ENCODE measurements at regions not wholly inside any gene's neighbourhood (a gene's known extent, or its start where the extent isn't known, plus 50 kb on each side); places are given as distances from the start of the nearest gene placed in this dataset.

DNA sequence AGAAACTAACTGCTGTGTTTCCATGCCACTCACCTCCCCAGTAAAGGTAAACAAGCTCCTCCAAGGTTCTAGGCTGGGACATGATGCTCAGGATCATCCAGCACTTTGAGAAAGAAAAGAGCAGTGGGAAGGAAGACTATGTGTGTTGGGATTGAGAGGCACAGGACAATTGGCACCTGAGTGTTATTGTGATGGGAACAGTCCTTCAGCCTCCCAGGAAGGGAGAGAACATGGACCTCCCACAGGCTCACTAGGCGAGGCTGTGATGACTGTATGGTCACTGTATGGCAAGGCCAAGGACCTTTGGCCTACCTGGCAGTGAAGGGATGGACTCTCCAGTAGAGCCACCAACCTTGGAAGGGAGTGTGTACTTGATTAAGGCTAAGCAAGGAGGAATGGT, 123.2 kb upstream of the UNC5B start:
- H3K9me3 Mint-ChIP-seq (ENCODE audit: unreplicated experiment): no peaks in the 10 kb centered on the region

DNA sequence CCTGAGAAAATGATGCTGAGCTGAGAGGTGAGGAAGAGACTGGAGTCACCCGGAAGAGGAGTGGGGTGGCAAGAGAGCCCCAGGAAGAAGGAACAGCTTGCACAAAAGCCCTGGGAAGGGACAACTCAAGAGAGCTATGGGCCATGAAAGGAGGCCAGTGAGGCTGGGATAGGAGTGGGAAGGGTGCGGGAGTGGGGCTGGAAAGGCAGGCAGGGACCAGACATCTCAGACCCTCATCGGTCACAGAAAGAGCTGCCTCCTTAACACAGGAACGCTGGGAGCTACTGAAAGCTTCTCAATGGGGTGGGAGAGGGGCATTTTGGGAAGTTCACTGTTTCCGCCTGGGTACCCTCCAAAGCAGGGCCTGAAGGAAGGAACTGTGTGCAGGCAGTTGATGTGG, 122.0 kb upstream of the UNC5B start:
- Mint-ChIP-seq H3K9me3 (ENCODE audit: unreplicated experiment) (no peaks in the 10 kb centered on the region), H3K4me3 (ENCODE audit: unreplicated experiment) (no peak overlapping the region), H3K4me1 (ENCODE audit: unreplicated experiment) (no peaks in the 10 kb centered on the region), H3K27me3 (ENCODE audit: unreplicated experiment) (peaks cover 39% of the 10 kb centered on the region), H3K27ac (ENCODE audit: unreplicated experiment) (no peak overlapping the region), H3K36me3 (ENCODE audit: unreplicated experiment) (no peaks in the 10 kb centered on the region)
- peak; percentile 40 for DNase-seq (ENCODE audit: extremely low spot score, unreplicated experiment)
- TF ChIP-seq, protein P1, sequence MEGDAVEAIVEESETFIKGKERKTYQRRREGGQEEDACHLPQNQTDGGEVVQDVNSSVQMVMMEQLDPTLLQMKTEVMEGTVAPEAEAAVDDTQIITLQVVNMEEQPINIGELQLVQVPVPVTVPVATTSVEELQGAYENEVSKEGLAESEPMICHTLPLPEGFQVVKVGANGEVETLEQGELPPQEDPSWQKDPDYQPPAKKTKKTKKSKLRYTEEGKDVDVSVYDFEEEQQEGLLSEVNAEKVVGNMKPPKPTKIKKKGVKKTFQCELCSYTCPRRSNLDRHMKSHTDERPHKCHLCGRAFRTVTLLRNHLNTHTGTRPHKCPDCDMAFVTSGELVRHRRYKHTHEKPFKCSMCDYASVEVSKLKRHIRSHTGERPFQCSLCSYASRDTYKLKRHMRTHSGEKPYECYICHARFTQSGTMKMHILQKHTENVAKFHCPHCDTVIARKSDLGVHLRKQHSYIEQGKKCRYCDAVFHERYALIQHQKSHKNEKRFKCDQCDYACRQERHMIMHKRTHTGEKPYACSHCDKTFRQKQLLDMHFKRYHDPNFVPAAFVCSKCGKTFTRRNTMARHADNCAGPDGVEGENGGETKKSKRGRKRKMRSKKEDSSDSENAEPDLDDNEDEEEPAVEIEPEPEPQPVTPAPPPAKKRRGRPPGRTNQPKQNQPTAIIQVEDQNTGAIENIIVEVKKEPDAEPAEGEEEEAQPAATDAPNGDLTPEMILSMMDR (IDR thresholded peaks at IDR 0.05): no peak

More for the DNA sequence above, 123.2 kb upstream of the UNC5B start:
- Mint-ChIP-seq H3K27me3 (ENCODE audit: unreplicated experiment) (peaks cover 30% of the 10 kb centered on the region), H3K36me3 (ENCODE audit: unreplicated experiment) (no peaks in the 10 kb centered on the region), H3K27ac (ENCODE audit: unreplicated experiment) (no peak overlapping the region), H3K4me3 (ENCODE audit: unreplicated experiment) (no peak overlapping the region), H3K4me1 (ENCODE audit: unreplicated experiment) (no peaks in the 10 kb centered on the region)
- no peak for DNase-seq (ENCODE audit: extremely low spot score, unreplicated experiment)
- TF ChIP-seq, protein P1 (IDR thresholded peaks at IDR 0.05): no peak

DNA sequence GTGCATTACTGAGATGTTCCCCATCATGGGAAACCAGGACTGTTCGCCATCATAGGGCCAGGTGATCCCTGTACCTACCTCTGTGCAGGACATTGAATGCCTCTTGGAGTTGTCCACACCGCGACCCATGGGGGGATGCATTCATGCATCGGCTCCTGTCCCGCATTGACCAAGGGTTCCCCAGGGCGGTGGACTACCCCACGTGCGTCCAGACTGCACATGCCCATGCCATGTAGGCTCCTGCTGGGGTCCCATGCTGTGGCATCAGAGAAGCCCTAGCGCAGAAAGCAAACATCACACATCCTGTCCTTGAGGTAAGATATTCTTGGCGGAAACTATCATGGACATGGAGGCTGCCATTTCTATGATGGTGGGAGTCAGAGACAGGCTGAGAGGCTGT, 121.6 kb upstream of the UNC5B start:
- no peak overlapping the region for H3K4me3 Mint-ChIP-seq (ENCODE audit: unreplicated experiment)
- no peaks in the 10 kb centered on the region for H3K4me1 Mint-ChIP-seq (ENCODE audit: unreplicated experiment)
- H3K27me3 Mint-ChIP-seq (ENCODE audit: unreplicated experiment): peaks cover 44% of the 10 kb centered on the region

GRCh38 chr10:71092812-71093401, 119.5 kb upstream of the UNC5B start:
- TF ChIP-seq, protein P1 (IDR thresholded peaks at IDR 0.05): no peak
- no peak overlapping the region for H3K4me3 Mint-ChIP-seq (ENCODE audit: unreplicated experiment)
- DNase-seq (ENCODE audit: extremely low spot score, unreplicated experiment): peak; percentile 42
- peaks cover 58% of the 10 kb centered on the region for H3K27me3 Mint-ChIP-seq (ENCODE audit: unreplicated experiment)
- no peak overlapping the region for H3K27ac Mint-ChIP-seq (ENCODE audit: unreplicated experiment)
- no peaks in the 10 kb centered on the region for H3K9me3 Mint-ChIP-seq (ENCODE audit: unreplicated experiment)
- H3K4me1 Mint-ChIP-seq (ENCODE audit: unreplicated experiment): no peaks in the 10 kb centered on the region
- H3K36me3 Mint-ChIP-seq (ENCODE audit: unreplicated experiment): no peaks in the 10 kb centered on the region

More for the DNA sequence above, 121.6 kb upstream of the UNC5B start:
- TF ChIP-seq, protein P1 (IDR thresholded peaks at IDR 0.05): no peak
- Mint-ChIP-seq H3K9me3 (ENCODE audit: unreplicated experiment) (no peaks in the 10 kb centered on the region), H3K27ac (ENCODE audit: unreplicated experiment) (no peak overlapping the region), H3K36me3 (ENCODE audit: unreplicated experiment) (no peaks in the 10 kb centered on the region)
- peak; percentile 78 for DNase-seq (ENCODE audit: extremely low spot score, unreplicated experiment)

GRCh38 chr10:71093531-71093930, 118.8 kb upstream of the UNC5B start:
- H3K4me1 Mint-ChIP-seq (ENCODE audit: unreplicated experiment): no peaks in the 10 kb centered on the region
- H3K4me3 Mint-ChIP-seq (ENCODE audit: unreplicated experiment): no peak overlapping the region
- no peaks in the 10 kb centered on the region for H3K36me3 Mint-ChIP-seq (ENCODE audit: unreplicated experiment)
- H3K27me3 Mint-ChIP-seq (ENCODE audit: unreplicated experiment): peaks cover 63% of the 10 kb centered on the region
- H3K27ac Mint-ChIP-seq (ENCODE audit: unreplicated experiment): no peak overlapping the region
- H3K9me3 Mint-ChIP-seq (ENCODE audit: unreplicated experiment): no peaks in the 10 kb centered on the region
- TF ChIP-seq, protein P1 (IDR thresholded peaks at IDR 0.05): no peak
- DNase-seq (ENCODE audit: extremely low spot score, unreplicated experiment): no peak

All from osteocyte (in vitro differentiated cells).